Stomach (tissue), 4 donors: ENCODE measurements at regions not wholly inside any gene's neighbourhood (a gene's known extent, or its start where the extent isn't known, plus 50 kb on each side); places are given as distances from the start of the nearest gene placed in this dataset.

ENCODE experiments used
- CTCF ChIP-seq, 7 experiments: fragments of 450-650 bp in 4 of 7; fragments of 200-600 bp in 3 of 7; sonication (generic) in 3 of 7; IDR thresholded peaks; one replicate each; pipeline ENCODE4 v1.5.1; 2016 to 2019; ENCODE audit warnings: antibody characterized with exemption in 7 of 7, control low read depth in 2 of 7, mild to moderate bottlenecking in 1 of 7
- POLR2A ChIP-seq, 4 donors: fragments of 450-650 bp; IDR thresholded peaks; one replicate each; pipeline ENCODE4 v1.6.1; 2016; ENCODE audit warnings: antibody characterized with exemption in 4 of 4, control low read depth in 2 of 4, mild to moderate bottlenecking in 1 of 4, moderate library complexity in 1 of 4
- POLR2AphosphoS5 ChIP-seq, 3 donors: sonication (generic); formaldehyde crosslinking; IDR thresholded peaks; one replicate each; pipeline ENCODE4 v1.6.1; 2016; ENCODE audit warnings: antibody characterized with exemption in 3 of 3

DNA sequence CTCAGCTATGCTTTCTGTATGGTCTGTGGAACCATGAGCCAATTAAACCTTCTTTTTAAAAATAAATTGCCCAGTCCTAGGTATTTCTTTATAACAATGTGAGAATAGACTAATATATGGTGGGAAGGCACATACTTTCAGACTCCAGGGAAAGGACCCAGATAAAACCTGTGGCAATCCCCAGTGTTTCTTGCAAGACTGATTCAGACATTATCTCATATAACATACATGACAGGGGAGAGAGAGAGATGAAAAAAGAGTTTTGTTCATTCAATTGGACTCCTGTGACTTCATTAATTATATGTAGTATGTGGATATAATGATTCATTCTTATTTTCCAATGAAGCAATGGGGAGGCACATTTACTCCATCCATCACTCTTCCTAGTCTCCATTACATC is 291.4 kb upstream of the PRKX start:
- TF ChIP-seq POLR2AphosphoS5 (IDR thresholded peaks at IDR 0.05) (no peak), CTCF (IDR thresholded peaks at IDR 0.05) (no peak), POLR2A (IDR thresholded peaks at IDR 0.05) (no peak)
